SU-DHL-6 (cell line): ENCODE measurements at regions not wholly inside any gene's neighbourhood (a gene's known extent, or its start where the extent isn't known, plus 50 kb on each side); places are given as distances from the start of the nearest gene placed in this dataset.

Experiments
- H2AFZ ChIP-seq: fragments of 200-600 bp; sonication (generic); 2 replicates; pipeline ENCODE4 v1.6.1; 2014; ENCODE audit warnings: low read depth, mild to moderate bottlenecking, moderate library complexity, mixed read lengths, antibody characterized with exemption, low read length; ENCODE audit not compliant: severe bottlenecking
- H3F3A ChIP-seq: fragments of 200-600 bp; shearing (Covaris generic); 2 replicates; pipeline ENCODE4 v1.6.0; 2016; ENCODE audit warnings: antibody characterized with exemption, mild to moderate bottlenecking; ENCODE audit not compliant: insufficient read depth
- H3K27ac ChIP-seq: fragments of 200-600 bp; sonication (generic); 2 replicates; pipeline ENCODE4 v1.5.1; 2016; ENCODE audit warnings: low read depth, mild to moderate bottlenecking, low read length, moderate library complexity, mixed read lengths
- H3K27me3 ChIP-seq: fragments of 200-600 bp; sonication (generic), shearing (Covaris generic); 2 replicates; pipeline ENCODE4 v1.6.0; 2014; ENCODE audit warnings: mild to moderate bottlenecking, low read length
- H3K36me3 ChIP-seq: fragments of 200-600 bp; sonication (generic); 2 replicates; pipeline ENCODE4 v1.6.1; 2014; ENCODE audit warnings: mild to moderate bottlenecking, low read length, mixed read lengths
- H3K4me2 ChIP-seq: fragments of 300-600, 200-600 bp; shearing (Covaris generic), sonication (generic); 2 replicates; pipeline ENCODE4 v1.6.0; 2014; ENCODE audit warnings: low read length, low read depth, mild to moderate bottlenecking; ENCODE audit not compliant: poor library complexity, severe bottlenecking
- H3K4me3 ChIP-seq: fragments of 200-600 bp; sonication (generic); 2 replicates; pipeline ENCODE4 v1.5.1; 2014; ENCODE audit warnings: antibody characterized with exemption, low read length, mild to moderate bottlenecking, mixed read lengths; ENCODE audit not compliant: insufficient read depth, poor library complexity, severe bottlenecking
- H3K79me2 ChIP-seq: fragments of 200-600 bp; sonication (generic); 2 replicates; pipeline ENCODE4 v1.6.1; 2014; ENCODE audit warnings: mild to moderate bottlenecking, low read length, moderate library complexity; ENCODE audit not compliant: insufficient read depth
- H3K9ac ChIP-seq: fragments of 200-600 bp; sonication (generic); 2 replicates; pipeline ENCODE4 v1.7.0; 2014; ENCODE audit warnings: mild to moderate bottlenecking, low read length
- H3K9me2 ChIP-seq: fragments of 200-600 bp; sonication (generic); replicated peaks from 2 replicates; pipeline ENCODE4 v1.6.1; 2014; ENCODE audit warnings: low read length; ENCODE audit not compliant: insufficient read depth
- H3K9me3 ChIP-seq: fragments of 200-600 bp; sonication (generic); 2 replicates; pipeline ENCODE4 v1.6.1; 2014; ENCODE audit warnings: low read length, mixed read lengths; ENCODE audit not compliant: insufficient read depth
- H4K20me1 ChIP-seq: fragments of 200-600 bp; sonication (generic); 2 replicates; pipeline ENCODE4 v1.6.1; 2014; ENCODE audit warnings: low read depth, mild to moderate bottlenecking, antibody characterized with exemption, low read length, moderate library complexity, mixed read lengths
- EZH2phosphoT487 ChIP-seq: fragments of 200-600 bp; sonication (generic), shearing (Covaris generic); conservative IDR thresholded peaks from 2 replicates; pipeline ENCODE4 v1.6.1; 2018; ENCODE audit warnings: mild to moderate bottlenecking, antibody characterized with exemption, low read length, moderate library complexity, mixed read lengths
- TF ChIP-seq, protein P1 (sequence below): fragments of 200-600 bp; sonication (generic); IDR thresholded peaks from one replicate; pipeline ENCODE4 v1.5.1; 2017; ENCODE audit warnings: antibody characterized with exemption, mild to moderate bottlenecking, low read length, moderate library complexity; ENCODE audit not compliant: insufficient read depth, poor library complexity, severe bottlenecking

DNA sequence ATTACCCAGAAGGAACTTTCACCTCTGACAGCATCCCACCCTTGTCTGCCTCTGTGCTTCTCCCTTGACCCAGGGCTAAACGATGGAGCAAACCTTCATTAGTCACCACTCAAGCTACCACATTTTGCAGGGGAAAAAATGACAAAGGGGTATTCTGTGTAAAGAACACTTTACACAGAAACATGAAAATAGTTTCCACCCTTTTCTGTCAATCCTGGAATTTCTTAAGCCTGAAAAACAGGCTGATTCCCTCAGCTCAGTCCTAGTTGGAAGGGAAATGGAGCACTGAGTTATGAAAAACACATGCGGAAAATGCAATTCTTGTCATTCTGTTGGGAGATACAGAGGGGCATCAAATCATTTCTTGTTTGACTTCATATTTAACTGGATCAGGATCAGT is 175.0 kb upstream of the HNRNPA3 start:
- no peak overlapping the region for H3K4me3 ChIP-seq
- H3K27ac ChIP-seq: no peak overlapping the region
- H4K20me1 ChIP-seq: no peaks in the 10 kb centered on the region
- no peaks in the 10 kb centered on the region for H3K27me3 ChIP-seq
- H2AFZ ChIP-seq: no peak overlapping the region
- no peaks in the 10 kb centered on the region for H3F3A ChIP-seq
- no peaks in the 10 kb centered on the region for H3K9me3 ChIP-seq
- no peaks in the 10 kb centered on the region for H3K79me2 ChIP-seq
- no peak overlapping the region for H3K9ac ChIP-seq
- H3K9me2 ChIP-seq: no peaks in the 10 kb centered on the region
- H3K4me2 ChIP-seq: no peak overlapping the region
- no peaks in the 10 kb centered on the region for H3K36me3 ChIP-seq
- TF ChIP-seq, protein P1, sequence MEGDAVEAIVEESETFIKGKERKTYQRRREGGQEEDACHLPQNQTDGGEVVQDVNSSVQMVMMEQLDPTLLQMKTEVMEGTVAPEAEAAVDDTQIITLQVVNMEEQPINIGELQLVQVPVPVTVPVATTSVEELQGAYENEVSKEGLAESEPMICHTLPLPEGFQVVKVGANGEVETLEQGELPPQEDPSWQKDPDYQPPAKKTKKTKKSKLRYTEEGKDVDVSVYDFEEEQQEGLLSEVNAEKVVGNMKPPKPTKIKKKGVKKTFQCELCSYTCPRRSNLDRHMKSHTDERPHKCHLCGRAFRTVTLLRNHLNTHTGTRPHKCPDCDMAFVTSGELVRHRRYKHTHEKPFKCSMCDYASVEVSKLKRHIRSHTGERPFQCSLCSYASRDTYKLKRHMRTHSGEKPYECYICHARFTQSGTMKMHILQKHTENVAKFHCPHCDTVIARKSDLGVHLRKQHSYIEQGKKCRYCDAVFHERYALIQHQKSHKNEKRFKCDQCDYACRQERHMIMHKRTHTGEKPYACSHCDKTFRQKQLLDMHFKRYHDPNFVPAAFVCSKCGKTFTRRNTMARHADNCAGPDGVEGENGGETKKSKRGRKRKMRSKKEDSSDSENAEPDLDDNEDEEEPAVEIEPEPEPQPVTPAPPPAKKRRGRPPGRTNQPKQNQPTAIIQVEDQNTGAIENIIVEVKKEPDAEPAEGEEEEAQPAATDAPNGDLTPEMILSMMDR: no peak
- no peak for TF ChIP-seq EZH2phosphoT487

DNA sequence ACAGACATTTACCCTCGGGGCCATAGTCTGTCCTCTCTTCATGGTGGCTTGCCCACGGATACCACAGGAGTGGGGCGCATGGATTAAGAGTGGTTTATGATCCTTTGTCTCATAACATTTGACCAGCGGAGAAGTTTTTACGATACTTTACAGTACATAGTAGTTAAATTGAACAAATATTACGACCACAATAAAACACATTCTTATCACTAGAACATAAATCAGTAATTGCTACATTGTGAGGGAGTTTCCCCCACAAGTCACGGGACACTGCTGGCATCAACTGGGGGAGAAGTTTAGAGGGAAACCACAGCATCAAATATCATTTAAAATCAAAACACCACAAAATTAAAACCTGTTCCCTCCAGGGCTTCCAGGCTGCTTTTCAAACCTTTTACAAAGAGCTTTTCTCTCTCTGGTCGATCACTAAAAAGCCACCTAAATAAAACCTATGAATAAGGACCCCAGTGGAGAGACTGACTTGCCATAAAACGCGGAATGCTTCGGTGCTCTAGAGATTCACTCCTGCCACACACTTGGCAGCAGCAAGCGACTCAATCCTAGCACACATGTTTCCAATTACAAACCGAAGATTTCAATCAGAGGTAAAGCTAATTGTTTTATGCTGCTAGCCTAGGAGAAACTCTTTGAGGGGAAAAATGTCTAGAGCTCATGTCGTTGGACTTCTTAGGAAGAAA is 173.7 kb upstream of the HNRNPA3 start:
- H3K9me3 ChIP-seq: no peaks in the 10 kb centered on the region
- H3K79me2 ChIP-seq: no peaks in the 10 kb centered on the region
- no peak overlapping the region for H3K4me3 ChIP-seq
- H3F3A ChIP-seq: no peaks in the 10 kb centered on the region
- no peak for TF ChIP-seq EZH2phosphoT487
- TF ChIP-seq, protein P1: no peak
- H3K9ac ChIP-seq: no peak overlapping the region
- no peaks in the 10 kb centered on the region for H3K36me3 ChIP-seq
- H4K20me1 ChIP-seq: no peaks in the 10 kb centered on the region
- H3K27me3 ChIP-seq: no peaks in the 10 kb centered on the region
- no peaks in the 10 kb centered on the region for H3K9me2 ChIP-seq
- no peak overlapping the region for H3K27ac ChIP-seq
- no peak overlapping the region for H3K4me2 ChIP-seq
- no peak overlapping the region for H2AFZ ChIP-seq

DNA sequence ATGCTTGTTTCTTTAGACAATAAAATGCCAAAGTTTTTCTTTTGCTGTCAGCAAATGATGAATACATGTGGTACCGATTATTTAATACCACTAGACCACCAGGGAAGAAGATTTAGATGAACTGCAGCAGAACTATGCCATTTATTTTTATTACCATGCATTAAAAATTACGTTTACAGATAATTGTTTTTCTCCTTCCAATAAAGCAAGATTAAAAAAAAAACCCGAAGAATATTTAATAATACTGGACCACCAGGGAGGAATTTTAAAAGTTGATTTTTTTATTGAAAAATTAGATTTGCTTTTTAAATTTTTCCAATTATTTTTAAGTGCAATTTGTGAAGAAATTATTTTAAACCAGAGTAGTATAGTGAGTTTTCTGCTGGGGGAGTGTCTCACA is 170.3 kb upstream of the HNRNPA3 start:
- Histone ChIP-seq H3K9me2 (no peaks in the 10 kb centered on the region), H3K36me3 (no peaks in the 10 kb centered on the region), H3F3A (no peaks in the 10 kb centered on the region), H3K9me3 (no peaks in the 10 kb centered on the region), H3K4me2 (no peak overlapping the region), H3K27me3 (no peaks in the 10 kb centered on the region), H3K79me2 (no peaks in the 10 kb centered on the region), H4K20me1 (no peaks in the 10 kb centered on the region), H3K9ac (no peak overlapping the region), H3K27ac (no peak overlapping the region), H2AFZ (no peak overlapping the region), H3K4me3 (no peak overlapping the region)
- no peak for TF ChIP-seq EZH2phosphoT487
- TF ChIP-seq, protein P1: no peak
